G401 (cell line): ENCODE measurements at regions not wholly inside any gene's neighbourhood (a gene's known extent, or its start where the extent isn't known, plus 50 kb on each side); places are given as distances from the start of the nearest gene placed in this dataset.

Experiments
- DNase-seq: peaks from one replicate; pipeline ENCODE4 v3.0.0-alpha.2; 2015; ENCODE audit warnings: low spot score
- in situ Hi-C: cut with HindIII; loops from 2 replicates; pipeline ENCODE4 v1.10.0; 2016; ENCODE audit warnings: low sequenced_read_pairs, mixed read lengths

DNA sequence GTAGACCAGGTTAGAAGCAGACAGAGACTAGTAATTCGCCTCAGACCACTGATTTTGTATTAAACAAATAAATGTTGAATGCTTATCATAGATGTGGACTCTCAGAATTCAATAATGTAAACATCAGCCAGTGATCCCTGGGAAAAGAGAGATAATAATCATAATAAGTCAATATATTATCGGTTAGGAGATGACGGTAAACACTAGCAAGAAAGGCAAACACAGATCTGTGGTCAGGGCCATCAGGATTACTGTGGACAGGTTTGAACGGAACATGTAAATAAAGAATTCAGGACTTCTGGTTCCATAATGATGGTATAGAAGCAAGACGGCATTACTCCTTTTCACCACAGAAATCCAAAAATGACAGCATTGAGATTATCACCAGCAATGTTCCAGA, 861.6 kb downstream of the CBLN2 start:
- in situ Hi-C loops, result no loop called here

DNA sequence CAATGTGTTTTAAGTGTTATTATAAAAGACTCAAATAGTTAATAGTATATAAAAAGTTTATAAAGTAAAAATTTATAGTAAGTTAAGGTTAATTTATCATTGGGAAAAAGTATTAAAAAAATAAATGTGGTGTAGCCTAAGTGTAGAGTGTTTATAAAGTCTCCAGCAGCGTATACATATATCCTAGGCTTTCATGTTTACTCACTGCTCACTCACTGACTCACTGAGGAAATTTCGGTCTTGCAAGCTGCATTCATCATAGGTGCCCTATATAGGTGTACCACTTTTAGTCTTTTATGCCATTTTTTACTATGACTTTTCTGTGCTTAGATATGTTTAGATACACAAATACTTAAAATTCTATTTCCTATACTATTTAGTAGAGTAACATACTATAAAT, 866.0 kb downstream of the CBLN2 start:
- no peak for DNase-seq

More for the DNA sequence above, 861.6 kb downstream of the CBLN2 start:
- no peak for DNase-seq

DNA sequence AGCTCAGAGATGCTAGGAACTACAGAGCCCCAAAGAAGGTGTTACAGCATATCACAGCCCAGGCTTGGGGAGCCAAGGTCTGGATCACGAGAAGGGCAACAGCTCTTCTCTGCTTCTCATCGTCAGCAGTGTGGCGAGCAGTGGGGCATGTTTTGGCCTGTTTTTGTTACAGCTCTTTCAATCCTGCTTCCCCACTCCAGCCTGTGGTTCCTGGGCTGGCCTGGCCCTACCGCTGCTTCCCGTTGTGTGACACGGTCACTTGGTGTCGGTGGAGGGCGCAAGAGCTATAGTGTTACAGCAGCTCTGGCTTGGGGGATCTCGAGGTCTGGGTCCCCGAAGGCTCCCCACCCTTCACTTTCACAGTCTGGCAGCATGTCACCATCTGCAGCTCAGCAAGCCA, 870.2 kb downstream of the CBLN2 start:
- in situ Hi-C loops, result no loop called here

More for the DNA sequence above, 866.0 kb downstream of the CBLN2 start:
- in situ Hi-C loops, result no loop called here

DNA sequence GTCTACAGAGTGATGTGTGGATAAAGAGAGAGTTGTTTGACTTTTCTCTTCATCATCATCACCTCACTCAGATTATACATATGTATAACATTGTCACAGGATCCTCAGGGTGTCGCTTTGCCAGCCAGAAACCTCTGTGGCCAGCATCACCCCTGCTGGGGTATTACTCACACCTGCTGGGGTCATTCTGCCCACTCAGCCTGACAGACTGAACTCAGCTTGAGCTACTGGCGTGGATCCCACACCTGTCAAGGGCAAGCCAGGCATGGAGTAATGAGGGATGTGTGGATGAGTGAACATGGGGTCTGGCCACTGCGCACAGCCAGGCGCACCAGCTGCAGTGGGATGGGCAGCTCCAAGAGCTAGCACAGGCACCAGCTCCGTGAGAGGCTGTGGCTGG, 870.6 kb downstream of the CBLN2 start:
- in situ Hi-C loops, result no loop called here
- DNase-seq, result peak; percentile 42

More for the DNA sequence above, 870.2 kb downstream of the CBLN2 start:
- no peak for DNase-seq

DNA sequence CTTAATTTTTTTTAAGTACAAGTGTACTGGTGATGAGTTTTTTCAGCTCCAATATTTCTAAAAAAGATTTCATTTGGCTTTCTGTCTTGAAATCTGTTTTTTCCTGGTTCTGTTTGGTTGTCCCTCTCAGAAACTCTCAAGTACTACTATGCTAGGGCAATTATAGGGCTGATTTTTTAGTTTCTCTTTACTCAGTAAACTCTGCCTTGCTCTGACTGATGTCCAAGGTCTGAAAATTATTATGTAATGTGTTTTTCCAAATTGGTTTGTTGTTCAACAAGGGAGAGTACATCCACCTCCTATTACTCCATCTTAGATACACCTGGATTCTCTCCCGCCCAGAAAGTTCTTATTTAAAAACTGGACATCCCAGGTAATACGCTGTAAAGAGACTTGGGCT, 877.7 kb downstream of the CBLN2 start:
- in situ Hi-C loops, result no loop called here
- no peak for DNase-seq

DNA sequence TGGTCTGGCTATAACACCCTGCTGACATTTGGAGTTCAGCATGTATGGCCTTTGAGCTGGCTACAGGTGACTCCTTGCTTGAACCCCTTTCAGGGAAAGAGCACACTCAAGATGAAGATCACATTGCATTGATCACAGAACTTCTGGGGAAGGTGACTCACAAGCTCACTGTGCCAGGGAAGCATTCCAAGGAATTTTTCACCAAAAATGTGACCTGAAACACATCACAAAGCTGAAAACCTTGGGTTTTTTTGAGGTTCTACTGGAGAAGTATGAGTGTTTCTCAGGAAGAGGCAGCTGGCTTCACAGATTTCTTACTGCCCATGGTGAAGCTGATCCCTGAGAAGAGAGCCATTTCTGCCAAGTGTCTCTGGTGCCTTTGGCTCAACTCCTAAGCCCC, 879.0 kb downstream of the CBLN2 start:
- DNase-seq, result no peak
- in situ Hi-C loops, result no loop called here

DNA sequence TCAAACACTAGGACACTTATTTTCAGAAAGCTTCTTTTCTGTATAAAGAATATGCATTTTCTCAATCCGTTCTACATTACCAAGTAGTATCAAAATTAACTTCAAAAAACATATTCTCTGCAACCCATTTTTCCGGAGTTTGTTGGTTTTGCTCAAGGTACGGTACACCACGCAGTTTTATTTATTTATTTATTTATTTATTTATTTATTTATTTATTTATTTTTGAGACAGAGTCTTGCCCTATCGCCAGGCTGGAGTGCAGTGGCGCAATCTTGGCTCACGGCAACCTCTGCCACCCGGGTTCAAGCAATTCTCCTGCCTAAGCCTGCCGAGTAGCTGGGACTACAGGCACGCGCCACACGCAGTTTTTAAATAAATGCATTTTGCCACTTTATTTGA, 900.3 kb downstream of the CBLN2 start:
- no peak for DNase-seq
- in situ Hi-C loops, result no loop called here

DNA sequence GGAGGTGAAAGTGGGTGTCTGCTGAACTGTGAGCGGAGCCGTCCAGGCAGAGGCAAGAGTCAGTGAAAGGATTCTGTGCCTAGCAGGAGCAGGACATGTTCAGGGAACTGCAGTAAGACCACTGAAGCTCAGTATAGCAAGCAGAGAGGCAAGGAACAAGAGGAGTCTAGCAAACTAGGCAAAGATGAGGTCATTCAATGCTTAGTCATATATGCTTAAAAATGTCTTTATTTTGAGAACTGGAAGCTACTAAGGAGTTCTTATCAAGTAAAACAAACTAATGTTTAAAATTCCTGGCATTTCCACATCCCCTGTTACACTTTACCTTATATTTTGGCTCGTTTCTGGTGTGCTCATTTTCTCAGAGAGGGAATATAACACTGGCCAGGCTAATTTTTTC, 913.4 kb downstream of the CBLN2 start:
- in situ Hi-C loops, result no loop called here

DNA sequence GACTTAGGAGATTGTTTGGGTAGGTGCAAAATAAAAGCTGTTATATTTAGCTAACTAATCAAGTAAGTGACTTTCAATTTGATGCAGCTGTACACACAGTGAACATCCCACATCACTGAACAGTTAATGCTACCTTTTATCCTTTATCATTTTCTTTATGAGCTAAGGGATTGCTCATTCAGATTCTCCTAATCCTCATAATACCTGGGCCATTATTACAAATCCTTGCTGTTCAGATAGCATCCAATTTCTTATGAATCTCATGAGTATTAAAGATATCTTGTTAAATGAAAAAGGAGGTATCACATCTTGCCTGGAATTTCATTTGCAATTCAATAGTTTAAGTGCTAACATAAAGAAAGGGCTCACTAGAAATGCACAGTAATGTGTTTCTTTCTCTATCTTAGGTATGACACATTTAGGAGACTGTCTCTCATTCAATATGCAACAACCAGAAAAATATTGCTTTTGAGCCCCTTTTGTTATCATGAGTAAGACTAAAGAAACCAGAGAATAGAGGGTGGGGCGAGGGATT, 918.5 kb downstream of the CBLN2 start:
- in situ Hi-C loops, result no loop called here
- no peak for DNase-seq

More for the DNA sequence above, 913.4 kb downstream of the CBLN2 start:
- DNase-seq, result no peak

DNA sequence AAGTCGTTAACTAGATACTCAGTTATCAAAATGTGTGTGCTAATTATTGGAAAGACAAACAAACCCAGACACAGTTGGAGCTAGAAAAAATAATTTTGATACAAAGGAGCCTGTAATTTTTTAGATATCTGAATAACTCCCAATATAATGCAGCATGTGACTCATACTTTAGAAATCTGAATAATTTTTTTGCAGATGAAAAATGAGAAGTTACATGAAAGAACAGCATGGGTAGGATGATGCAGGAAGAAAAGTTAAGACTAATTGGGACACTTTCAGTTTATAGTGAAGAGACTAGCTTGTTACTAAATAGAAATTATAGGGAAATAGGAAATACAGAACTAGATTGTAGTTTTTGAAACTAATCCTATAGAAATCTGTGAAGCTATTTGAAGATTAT, 945.8 kb downstream of the CBLN2 start:
- in situ Hi-C loops, result no loop called here

DNA sequence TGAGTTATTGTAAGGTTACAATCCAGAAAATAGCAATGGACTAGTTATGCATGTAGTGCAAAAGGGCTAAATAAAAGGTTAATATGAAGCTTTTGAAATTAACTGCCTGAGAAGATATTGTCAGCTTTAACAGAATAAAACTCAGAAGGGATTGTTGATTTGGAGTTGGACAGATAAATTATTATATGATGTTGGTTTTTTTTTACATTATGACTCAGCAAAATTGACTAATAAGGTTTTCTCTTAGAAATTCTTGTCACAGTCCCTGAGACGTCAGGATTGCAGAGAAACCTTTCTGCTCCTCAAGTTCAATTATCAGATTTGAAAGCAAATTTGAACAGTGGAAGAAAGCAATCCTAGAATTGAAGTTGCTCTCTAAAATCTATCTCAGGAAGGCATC, 946.9 kb downstream of the CBLN2 start:
- in situ Hi-C loops, result no loop called here
- no peak for DNase-seq

More for the DNA sequence above, 945.8 kb downstream of the CBLN2 start:
- no peak for DNase-seq

DNA sequence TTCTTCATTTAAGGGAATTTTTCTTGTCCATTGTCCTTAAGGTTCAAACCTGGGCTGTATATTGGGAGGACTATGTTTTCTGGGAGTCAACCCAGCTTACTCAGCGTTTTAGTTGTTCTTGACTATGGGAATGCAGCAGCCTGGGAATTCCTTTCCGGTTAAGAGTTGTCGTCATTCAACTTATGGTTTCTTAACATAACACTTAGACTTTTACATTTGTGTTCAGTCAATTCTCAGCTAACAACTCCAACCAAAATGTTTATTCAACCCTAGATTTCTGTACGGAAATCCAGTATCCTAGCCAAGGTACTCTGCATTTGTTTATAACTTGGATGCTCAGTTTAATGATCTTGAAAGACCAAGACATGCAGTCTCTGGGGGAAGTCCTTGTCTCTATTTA, 960.9 kb downstream of the CBLN2 start:
- in situ Hi-C loops, result no loop called here
- DNase-seq, result no peak

DNA sequence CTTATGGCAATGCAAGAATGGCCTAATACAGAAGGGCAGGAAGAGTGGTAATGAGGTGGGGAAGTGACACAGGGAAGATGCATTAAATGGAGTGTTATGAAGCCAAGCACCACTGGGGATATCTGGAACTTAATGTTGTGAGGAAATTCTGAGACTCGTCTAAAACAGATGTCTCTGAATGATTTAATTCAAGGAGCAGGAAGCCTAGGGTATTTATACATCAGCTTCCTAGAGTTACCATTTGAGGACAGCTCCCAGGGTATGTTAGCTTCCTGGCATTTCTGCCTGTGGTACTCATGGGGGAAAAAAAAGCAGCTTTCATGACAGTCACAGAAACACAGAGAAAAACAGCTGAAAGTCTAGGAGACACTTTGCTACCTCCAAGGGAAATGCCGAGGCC, 989.5 kb downstream of the CBLN2 start:
- in situ Hi-C loops, result no loop called here
- no peak for DNase-seq

DNA sequence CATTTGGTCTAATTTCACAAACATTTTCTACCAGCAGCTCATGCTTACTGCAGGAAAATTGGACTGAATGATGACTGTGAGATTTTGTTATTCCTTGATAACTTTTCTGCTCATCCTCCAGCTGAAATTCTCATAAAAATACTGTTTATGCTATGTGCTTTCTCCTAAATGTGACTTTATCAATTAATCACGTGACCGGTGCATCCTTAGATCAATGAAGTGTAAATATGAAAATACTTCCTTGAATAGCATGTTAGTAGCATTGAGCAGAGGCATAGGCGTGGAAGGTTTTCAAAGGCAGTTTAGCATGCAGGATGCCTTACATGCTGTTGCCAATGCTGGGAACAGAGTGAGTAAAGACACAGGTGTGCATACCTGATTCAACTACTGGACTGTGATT, 1002.5 kb downstream of the CBLN2 start:
- in situ Hi-C loops, result no loop called here
- DNase-seq, result no peak

DNA sequence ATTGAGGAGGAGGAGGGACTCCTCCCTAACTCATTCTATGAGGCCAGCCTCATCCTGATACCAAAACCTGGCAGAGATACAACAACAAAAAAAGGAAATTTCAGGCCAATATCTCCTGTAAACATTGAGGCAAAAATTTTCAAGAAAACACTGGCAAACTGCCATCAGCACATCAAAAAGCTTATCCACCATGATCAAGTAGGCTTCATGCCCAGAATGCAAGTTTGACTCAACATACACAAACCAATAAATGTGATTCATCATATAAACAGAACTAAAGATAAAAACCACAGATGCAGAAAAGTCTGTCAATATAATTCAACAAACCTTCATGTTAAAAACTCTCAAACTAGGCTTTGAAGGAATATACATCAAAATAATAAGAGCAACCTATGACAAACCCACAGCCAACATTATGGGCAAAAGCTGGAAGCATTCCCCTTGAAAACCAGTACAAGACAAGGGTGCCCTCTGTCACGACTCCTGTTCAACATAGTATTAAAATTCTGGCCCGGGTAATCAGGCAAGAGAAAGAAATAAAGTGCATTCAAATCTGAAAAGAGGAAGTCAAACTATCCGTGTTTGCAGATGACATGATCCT, 1014.3 kb downstream of the CBLN2 start:
- in situ Hi-C loops, result no loop called here
- DNase-seq, result no peak

DNA sequence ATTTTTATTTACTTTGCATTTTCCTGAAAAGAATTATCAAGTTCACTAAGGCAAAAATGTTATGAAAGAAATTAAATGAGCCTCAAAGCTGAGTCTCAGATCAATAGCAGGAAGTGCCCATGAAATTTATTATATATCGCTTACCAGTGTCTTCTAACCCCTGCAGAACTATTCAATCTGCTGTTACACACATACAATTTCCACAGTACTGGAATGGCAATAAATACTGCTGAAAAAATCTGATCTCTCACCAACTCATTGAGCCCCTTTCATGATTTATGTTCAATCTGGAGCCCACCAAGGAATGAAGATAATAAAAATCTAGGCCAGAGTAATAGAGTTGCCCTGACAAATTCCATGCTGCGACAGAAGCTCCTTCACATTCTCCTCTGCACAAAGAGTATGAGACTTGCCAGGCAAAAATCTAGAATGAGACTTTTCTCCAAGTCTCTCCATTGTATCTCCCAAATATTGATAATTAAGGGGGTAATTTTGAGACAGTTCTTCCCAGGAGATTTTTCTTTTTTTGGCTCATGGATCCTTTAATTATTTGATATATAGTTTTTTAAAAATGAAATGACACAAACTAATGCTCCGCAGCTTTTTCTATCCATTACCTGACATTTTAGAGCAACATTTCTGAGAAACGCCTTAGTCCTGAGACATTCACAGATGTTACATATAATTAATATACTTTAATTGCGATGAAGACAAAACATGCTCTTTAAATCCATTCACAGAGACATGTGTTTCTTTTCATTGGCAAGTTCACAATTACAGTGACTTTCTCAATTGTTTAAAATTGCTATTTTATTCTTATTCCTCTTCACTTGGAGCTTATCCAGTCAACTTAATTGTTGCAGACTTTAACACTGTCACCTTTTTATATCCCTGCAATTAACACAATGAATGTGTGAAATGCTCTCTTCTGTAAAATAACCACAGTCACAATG, 1020.4 kb downstream of the CBLN2 start:
- in situ Hi-C loops, result no loop called here
- DNase-seq, result no peak

DNA sequence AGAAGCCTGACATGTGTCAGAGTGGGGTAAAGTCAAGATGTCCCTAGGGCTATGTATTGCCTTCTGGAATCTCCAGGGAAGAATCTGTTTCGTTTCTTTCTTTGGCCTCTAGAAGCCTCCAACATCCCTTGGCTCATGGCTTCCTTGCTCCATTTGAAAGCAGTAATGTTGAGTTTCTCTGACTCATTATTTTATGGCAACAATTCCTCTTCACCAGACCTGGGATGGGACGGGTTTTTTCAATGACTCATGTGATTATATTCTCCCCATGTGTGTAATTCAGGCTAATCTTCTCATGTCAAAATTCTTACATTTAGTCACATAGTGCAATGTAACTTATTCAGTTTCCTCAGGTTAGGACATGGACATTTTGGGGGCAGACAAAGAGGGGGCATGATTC, 1038.6 kb downstream of the CBLN2 start:
- in situ Hi-C loops, result no loop called here
- DNase-seq, result no peak

DNA sequence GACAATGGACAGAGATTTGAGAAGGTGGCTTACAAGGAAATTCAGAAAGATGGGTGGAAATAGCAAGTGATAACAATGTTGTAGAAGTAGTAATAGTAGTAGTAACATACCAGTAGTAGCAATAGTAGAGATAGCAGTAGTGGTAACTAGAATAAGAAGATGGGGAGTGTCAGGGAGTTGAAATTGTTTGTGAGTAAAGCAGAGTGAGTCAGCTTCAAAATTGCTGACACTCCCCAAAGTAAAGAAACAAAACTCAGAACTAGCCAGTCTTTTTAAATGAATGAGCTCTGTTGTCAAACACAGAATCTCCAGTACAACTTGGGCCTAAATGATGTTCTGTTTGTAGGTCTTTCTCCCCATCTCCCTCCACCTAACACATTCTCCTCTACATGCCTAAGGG, 1040.9 kb downstream of the CBLN2 start:
- in situ Hi-C loops, result no loop called here
- DNase-seq, result no peak

DNA sequence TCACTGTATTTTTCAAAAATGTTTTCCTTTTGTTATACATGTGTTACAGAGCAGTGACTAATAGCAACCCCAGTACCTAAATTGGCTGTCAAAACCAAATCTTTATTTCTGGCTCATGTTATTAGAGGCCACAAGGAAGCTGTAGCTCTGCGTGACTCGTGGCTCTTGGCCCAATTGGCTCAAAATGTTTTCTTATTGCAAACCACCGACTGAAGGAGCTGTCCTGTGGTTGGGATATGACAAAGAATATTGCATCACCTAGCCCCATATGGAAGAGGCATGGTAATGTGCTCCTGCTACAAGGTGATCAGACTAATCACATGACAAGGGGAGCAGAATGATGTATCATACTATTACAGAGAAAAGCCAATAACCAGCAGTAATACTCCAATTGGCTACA, 1058.5 kb downstream of the CBLN2 start:
- in situ Hi-C loops, result no loop called here
- DNase-seq, result no peak

DNA sequence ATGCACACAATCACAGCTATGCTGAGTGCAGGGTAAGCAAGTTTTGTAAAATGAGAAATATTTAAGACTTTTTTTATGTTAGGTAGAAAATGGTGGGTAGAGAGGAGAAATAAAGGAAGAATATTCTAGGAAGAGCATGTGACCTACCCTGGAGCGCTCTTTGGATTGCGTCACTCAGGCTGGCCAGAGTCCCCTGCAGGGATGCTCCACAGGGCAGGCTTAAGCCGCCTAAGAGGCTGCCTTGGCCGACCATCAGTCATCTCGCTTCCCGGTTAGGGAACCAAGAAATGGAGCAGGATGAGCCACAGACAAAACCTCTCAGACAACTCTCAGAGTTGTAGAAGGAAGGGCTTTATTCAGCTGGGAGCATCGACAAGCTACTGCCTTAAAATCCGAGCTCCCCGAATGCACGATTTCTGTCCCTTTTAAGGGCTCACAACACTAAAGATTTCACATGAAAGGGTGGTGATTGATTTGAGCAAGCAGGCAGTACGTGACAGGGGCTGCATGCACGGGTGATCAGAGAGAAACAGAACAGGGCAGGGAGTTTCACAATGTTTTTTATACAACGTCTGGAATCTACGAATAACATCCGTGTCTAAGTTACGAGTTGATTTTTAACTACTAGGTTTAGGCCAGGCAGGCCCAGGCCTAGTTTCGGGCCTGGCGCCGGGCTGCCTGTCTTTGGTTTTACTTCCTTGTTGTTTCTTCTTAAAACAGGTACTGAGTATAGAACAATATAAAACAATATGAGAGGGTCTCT, 1072.0 kb downstream of the CBLN2 start:
- in situ Hi-C loops, result no loop called here
- DNase-seq, result no peak
